EH (cell line): ENCODE measurements at regions not wholly inside any gene's neighbourhood (a gene's known extent, or its start where the extent isn't known, plus 50 kb on each side); places are given as distances from the start of the nearest gene placed in this dataset.
"Not testable (repeated sequence)": the region's sequence is repeated elsewhere in the genome, so short reads cannot be mapped to it uniquely, and the experiment has no call there.

Source experiments
- DNase-seq: peaks from one replicate; pipeline ENCODE4 v3.0.0-alpha.2; 2015; ENCODE audit warnings: low read depth

GRCh38 chrX:109782994-109783700, 50.1 kb upstream of the ACSL4 start:
- DNase-seq = peak; percentile 0

GRCh38 chrX:109783701-109784079, 50.6 kb upstream of the ACSL4 start:
- DNase-seq = no peak

GRCh38 chrX:109785053-109785452, 52.0 kb upstream of the ACSL4 start:
- no peak for DNase-seq

GRCh38 chrX:109790511-109790910, 57.5 kb upstream of the ACSL4 start:
- not testable (repeated sequence) for DNase-seq

GRCh38 chrX:109793191-109793590, 60.1 kb upstream of the ACSL4 start:
- no peak for DNase-seq

GRCh38 chrX:109795682-109796081, 62.6 kb upstream of the ACSL4 start:
- no peak for DNase-seq

- peak; percentile 0 for DNase-seq
These were observed 64.4 kb upstream of the ACSL4 start for GRCh38 chrX:109797311-109797975.

GRCh38 chrX:109812236-109812635, 79.2 kb upstream of the ACSL4 start:
- no peak for DNase-seq

GRCh38 chrX:109813236-109813635, 80.2 kb upstream of the ACSL4 start:
- no peak for DNase-seq

- DNase-seq = no peak
These were observed 85.9 kb upstream of the ACSL4 start for GRCh38 chrX:109818976-109819375.

GRCh38 chrX:109822861-109823260, 89.8 kb upstream of the ACSL4 start:
- no peak for DNase-seq

GRCh38 chrX:109826954-109827708, 94.1 kb upstream of the ACSL4 start:
- DNase-seq = peak; percentile 91

GRCh38 chrX:109827772-109828171, 94.7 kb upstream of the ACSL4 start:
- DNase-seq = no peak

GRCh38 chrX:109830157-109830703, 97.2 kb upstream of the ACSL4 start:
- no peak for DNase-seq

GRCh38 chrX:109830704-109831206, 97.7 kb upstream of the ACSL4 start:
- DNase-seq = peak; percentile 58

- DNase-seq = no peak
These were observed 98.4 kb upstream of the ACSL4 start for GRCh38 chrX:109831326-109831985.

- peak; percentile 61 for DNase-seq
These were observed 106.9 kb upstream of the ACSL4 start for GRCh38 chrX:109839694-109840567.

GRCh38 chrX:109840585-109840984, 107.5 kb upstream of the ACSL4 start:
- peak; percentile 92 for DNase-seq

GRCh38 chrX:109841257-109841656, 108.2 kb upstream of the ACSL4 start:
- DNase-seq = no peak

GRCh38 chrX:109841869-109842579, 109.0 kb upstream of the ACSL4 start:
- peak; percentile 49 for DNase-seq
